K562 (cell line): ENCODE measurements at regions not wholly inside any gene's neighbourhood (a gene's known extent, or its start where the extent isn't known, plus 50 kb on each side); places are given as distances from the start of the nearest gene placed in this dataset.

Experiments used
- ATF7 ChIP-seq: fragments of 450-650 bp; IDR thresholded peaks from 2 replicates; pipeline ENCODE4 v1.7.1; 2014; ENCODE audit warnings: mild to moderate bottlenecking, moderate library complexity
- CEBPB ChIP-seq: fragments of 450-650 bp; IDR thresholded peaks from 2 replicates; pipeline ENCODE4 v1.6.1; 2016; ENCODE audit warnings: missing genetic modification characterization, missing compliant biosample characterization
- CTCF ChIP-seq, 3 experiments: IDR thresholded peaks in 2 of 3; conservative IDR thresholded peaks in 1 of 3; 2 replicates each; pipeline ENCODE4 v1.5.1; 2011 to 2012; ENCODE audit warnings: low read length in 3 of 3, mild to moderate bottlenecking in 3 of 3, control low read depth in 2 of 3, improper control_type of control experiment in 1 of 3, inconsistent platforms in 1 of 3, low read depth in 1 of 3, mixed read lengths in 1 of 3, moderate library complexity in 1 of 3; ENCODE audit not compliant: insufficient read depth in 2 of 3
- GMEB1 ChIP-seq: fragments of 250-450 bp; sonication (Bioruptor Pico); IDR thresholded peaks from 2 replicates; pipeline ENCODE4 v1.4.0; 2020; ENCODE audit warnings: mild to moderate bottlenecking
- POLR2AphosphoS5 ChIP-seq: IDR thresholded peaks from 2 replicates; pipeline ENCODE4 v1.6.1; 2011; ENCODE audit warnings: mild to moderate bottlenecking, low read depth, low read length, moderate library complexity; ENCODE audit not compliant: control insufficient read depth, insufficient read depth
- PRMT5 ChIP-seq: sonication (generic); formaldehyde crosslinking; IDR thresholded peaks from 2 replicates; pipeline ENCODE4 v1.5.0; 2020; ENCODE audit warnings: missing genetic modification reagents
- REST ChIP-seq, 2 experiments: fragments of 450-650 bp; formaldehyde crosslinking in 1 of 2; IDR thresholded peaks; 2 replicates each; pipeline versions ENCODE4 v1.4.0 to v1.6.1; 2014 to 2020; ENCODE audit warnings: mild to moderate bottlenecking in 2 of 2, borderline replicate concordance in 1 of 2, low read depth in 1 of 2
- SMARCA4 ChIP-seq: fragments of 450-650 bp; IDR thresholded peaks from 2 replicates; pipeline ENCODE4 v1.6.1; 2016
- SREBF2 ChIP-seq: sonication (generic); formaldehyde crosslinking; IDR thresholded peaks from 2 replicates; pipeline ENCODE4 v1.4.0; 2020; ENCODE audit warnings: mild to moderate bottlenecking, missing genetic modification reagents
- STAT6 ChIP-seq: sonication (generic); formaldehyde crosslinking; IDR thresholded peaks from 2 replicates; pipeline ENCODE4 v1.8.1; 2023; ENCODE audit warnings: mild to moderate bottlenecking, missing genetic modification reagents
- TCFL5 ChIP-seq: fragments of 250-450 bp; sonication (Bioruptor Pico); conservative IDR thresholded peaks from 2 replicates; pipeline ENCODE4 v1.6.1; 2021; ENCODE audit warnings: mild to moderate bottlenecking, moderate library complexity, matching md5 sums
- YY1 ChIP-seq, 3 experiments: IDR thresholded peaks; 2 replicates each; pipeline ENCODE4 v1.6.1; 2011; ENCODE audit warnings: low read length in 2 of 3, mild to moderate bottlenecking in 2 of 3, moderate library complexity in 2 of 3, borderline replicate concordance in 1 of 3, control low read depth in 1 of 3, low read depth in 1 of 3; ENCODE audit not compliant: insufficient read depth in 3 of 3, insufficient replicate concordance in 2 of 3, control insufficient read depth in 1 of 3, insufficient read length in 1 of 3; ENCODE audit errors: extremely low read depth in 1 of 3
- ZNF280B ChIP-seq: fragments of 250-450 bp; sonication (Bioruptor Pico); IDR thresholded peaks from 2 replicates; pipeline ENCODE4 v1.5.1; 2021; ENCODE audit warnings: mild to moderate bottlenecking

- TF ChIP-seq CEBPB (tag): no peak
- TF ChIP-seq CTCF (IDR thresholded peaks at IDR 0.05 in 2 of 3, conservative IDR thresholded peaks at IDR 0.05 in 1 of 3; ENCODE audit: insufficient read depth in 2 of 3, low read depth in 1 of 3, low read length in 3 of 3): no peak
- no peak for TF ChIP-seq POLR2AphosphoS5
- TF ChIP-seq REST (IDR thresholded peaks at IDR 0.05; ENCODE audit: borderline replicate concordance): no peak
- no peak for TF ChIP-seq REST (CRISPR knock-in tag; IDR thresholded peaks at IDR 0.05; ENCODE audit: low read depth)
- TF ChIP-seq PRMT5 (CRISPR knock-in tag): no peak
- no peak for TF ChIP-seq ZNF280B
- no peak for TF ChIP-seq SMARCA4
- TF ChIP-seq STAT6 (CRISPR knock-in tag): no peak
- TF ChIP-seq ATF7: no peak
- TF ChIP-seq TCFL5: no peak
- TF ChIP-seq SREBF2: no peak
- TF ChIP-seq GMEB1 (CRISPR knock-in tag): no peak
- TF ChIP-seq YY1 (IDR thresholded peaks at IDR 0.05; ENCODE audit: borderline replicate concordance in 1 of 3, control insufficient read depth in 1 of 3, extremely low read depth in 1 of 3, insufficient read depth in 3 of 3, insufficient read length in 1 of 3, insufficient replicate concordance in 2 of 3, low read depth in 1 of 3, low read length in 2 of 3): no peak
Measured at GRCh38 chr4:153852501-153852900, 63.6 kb upstream of the SFRP2 start.
